HG02588 (cell line): ENCODE measurements at regions not wholly inside any gene's neighbourhood (a gene's known extent, or its start where the extent isn't known, plus 50 kb on each side); places are given as distances from the start of the nearest gene placed in this dataset.

Experiments
- ATAC-seq: cut with Tn5 transposase; IDR thresholded peaks from one replicate; pipeline ENCODE4 v1.9.1; 2021; ENCODE audit warnings: mild to moderate bottlenecking, moderate library complexity; ENCODE audit not compliant: unreplicated experiment

DNA sequence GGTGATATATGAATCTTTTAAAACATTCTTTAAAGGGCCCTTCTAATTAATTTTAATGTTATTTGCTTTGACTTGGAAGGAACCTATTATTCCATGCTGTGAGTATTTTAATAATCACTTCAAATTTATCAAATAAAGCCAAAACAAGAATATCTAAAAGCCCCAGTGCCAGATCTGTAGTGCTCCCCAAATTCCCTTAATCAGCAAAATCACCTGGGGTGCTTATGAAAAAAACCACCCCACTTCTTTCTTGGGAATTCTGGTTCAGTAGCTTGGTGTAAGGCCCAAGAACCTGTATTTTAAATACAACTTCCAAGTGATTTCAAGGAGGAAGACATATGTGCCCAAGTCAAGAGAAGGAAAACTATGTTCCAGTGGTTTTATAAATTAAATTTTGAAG is 202.4 kb upstream of the OSR1 start:
- ATAC-seq = no peak

DNA sequence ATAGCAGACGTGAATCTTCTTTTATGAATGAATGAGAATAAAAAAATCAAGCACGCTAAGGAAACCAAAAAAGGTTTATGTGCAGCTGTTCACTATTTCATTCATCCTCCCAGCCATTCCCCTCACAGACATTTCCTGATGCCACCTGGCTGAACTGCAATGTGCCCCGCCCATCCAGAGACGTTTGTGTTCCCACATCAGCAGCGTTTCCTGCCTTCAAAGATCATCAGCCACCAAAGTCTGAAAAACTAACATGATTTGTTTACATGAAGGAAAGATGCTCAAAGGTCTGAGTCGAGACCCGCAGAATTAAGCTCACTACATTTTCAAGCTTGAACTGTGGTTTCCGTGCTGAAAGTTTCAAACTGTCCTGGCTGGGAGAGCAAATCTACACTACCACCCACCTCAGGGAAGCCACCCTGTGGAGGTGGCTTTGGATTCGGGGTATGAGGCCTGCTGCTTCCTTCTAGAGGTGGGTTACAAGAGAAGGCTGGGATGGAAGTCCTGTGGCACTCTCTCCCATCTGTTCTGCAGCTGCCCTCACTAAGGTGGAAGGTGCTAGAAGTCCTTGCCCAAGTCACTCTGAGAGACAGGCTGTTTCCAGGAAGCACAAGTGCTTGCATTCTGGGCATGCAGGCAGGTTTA is 201.3 kb upstream of the OSR1 start:
- ATAC-seq = no peak

DNA sequence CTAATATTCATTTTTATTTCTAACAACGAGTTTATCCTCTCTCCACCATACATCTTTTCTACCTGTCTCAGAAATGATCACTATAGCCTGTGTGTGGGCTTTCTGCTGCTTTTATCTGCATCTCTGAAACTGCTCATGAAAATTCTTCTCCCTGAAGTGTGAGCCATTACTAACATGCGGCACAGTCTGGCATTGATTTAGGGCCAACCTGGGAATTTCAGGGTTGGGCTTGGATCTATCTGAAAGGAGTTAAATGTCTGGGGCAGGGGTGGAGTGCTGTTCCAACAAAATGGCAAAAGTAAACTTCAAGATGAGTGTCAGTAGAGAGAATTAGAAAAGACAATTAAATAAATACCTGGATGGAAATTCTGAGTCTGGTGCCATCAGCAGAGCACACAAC is 198.2 kb upstream of the OSR1 start:
- ATAC-seq = no peak

DNA sequence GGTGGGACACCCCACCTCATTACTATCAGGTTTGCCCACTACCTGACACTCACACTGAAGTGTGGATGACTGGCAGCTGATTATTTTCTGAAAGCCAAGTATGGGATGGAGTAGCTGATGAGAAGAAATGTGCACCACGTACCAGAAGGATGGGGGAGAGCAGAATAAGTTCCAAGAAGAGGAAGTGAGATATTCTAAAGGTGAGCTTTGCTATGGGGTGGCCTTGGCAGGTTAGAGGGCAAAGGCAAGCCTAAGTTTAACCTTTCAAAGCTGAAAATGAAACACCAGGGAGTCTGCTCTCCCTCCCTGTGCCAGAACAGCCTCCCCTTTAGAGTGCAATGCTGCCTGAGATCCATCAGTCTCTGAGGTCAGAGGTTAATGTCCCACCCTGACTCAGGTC is 196.1 kb upstream of the OSR1 start:
- ATAC-seq = peak; percentile 63

DNA sequence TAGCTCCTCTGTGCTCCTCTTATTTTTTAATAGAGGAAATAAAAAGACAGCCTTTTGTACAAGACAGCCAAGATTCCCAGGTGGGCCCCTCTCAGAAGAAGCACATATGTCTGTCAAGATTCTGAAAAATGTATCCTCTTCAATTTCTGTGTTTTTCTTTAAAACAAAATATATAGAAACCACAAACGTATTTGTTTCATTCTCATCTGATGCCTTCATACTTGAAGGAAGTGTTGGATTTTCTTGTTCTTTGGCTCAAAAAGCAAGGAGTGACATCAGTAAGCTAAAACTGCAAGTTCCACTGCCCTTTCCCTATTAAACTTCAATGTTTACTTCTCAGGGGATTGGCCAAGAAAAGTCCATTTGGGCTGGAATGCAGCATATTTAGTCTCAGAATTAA is 193.8 kb upstream of the OSR1 start:
- no peak for ATAC-seq

DNA sequence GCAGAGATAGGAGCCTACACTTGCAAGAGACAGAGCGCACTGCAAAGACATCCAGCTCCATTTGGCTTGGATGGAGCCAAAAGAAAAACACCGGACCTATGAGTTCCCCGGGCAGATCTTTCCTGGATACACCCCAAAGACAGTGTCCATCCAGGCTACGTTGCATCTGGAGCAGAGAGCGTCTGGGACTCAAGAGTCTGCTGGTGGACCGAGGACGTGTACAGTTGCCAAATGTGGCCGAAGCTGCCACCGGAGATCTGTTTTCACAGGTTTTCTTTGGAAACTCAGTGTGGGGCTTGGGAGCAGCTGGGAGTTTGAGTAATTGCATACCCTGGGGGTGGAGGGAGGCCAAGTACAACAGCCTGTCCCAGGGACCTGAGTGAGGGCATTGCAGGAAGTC is 192.3 kb upstream of the OSR1 start:
- no peak for ATAC-seq

DNA sequence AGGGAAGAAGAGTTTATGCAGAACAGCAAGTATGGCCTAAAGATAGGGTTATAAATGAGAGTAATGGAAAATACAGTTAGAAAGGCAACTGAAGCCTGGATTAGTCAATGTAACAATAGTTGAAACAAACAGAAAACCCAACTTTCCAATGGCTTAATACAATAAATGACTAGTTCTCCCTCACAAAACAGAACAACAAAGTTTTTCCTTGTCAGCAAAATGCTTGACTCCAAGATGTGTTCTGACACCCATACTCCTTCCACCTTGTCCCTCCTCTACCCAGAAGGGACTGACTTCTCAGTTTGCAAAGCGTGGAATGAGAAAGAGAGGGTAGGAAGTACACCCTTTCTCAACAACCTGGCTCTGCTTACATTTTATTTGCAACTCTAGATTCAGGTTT is 191.4 kb upstream of the OSR1 start:
- ATAC-seq = no peak

DNA sequence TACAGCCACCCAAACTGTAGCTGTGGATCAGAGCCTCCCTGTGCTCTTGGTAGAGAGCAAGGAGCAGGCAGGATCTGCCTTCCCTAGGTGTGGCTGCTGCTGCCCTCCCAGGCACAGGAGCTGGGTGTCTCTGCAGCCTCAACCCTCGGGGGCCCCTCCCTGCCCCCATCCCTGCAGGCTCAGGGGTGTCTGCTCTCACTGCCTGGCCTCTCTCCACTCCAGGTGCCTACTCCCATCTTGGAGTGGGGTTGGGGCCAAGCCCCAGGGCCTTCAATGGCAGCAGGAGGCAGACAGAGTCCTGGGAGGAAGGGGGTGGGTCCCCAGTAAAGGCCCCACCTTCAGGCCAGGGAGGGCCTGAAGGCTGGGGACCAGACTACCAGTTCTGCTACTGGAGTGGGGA is 189.7 kb upstream of the OSR1 start:
- no peak for ATAC-seq

DNA sequence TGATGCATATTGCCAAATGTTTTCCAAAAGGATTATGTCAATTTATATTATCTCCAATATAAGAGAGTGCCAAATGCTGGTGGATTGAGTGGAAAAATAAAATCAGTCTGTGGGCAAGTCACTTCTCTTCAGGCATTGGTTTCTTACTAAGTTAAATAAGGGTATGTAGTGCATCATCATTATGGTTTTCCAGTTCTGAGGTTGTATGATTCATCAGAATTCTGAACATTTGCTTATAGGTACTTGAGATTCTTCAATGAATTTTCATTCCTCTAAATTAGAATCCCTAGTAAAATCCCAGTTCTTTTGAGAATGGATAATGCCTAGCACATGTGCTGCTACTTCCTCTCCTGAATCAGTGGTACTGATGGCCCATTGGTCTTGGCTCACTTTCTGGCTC is 188.9 kb upstream of the OSR1 start:
- no peak for ATAC-seq

DNA sequence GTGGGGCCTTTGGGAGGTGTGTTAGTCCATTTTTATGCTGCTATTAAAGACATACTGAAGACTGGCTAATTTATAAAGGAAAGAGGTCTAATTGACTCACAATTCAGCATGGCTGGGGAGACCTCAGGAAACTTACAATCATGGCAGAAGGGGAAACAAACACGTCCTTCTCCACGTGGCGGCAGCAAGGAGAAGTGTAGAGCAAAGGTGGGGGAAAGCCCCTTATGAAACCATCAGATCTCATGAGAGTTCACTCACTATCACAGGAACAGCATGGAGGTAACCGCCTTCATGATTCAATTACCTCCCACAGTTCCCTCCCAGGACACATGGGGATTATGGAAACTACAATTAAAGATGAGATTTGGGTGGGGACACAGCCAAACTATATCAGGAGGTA is 187.1 kb upstream of the OSR1 start:
- no peak for ATAC-seq

DNA sequence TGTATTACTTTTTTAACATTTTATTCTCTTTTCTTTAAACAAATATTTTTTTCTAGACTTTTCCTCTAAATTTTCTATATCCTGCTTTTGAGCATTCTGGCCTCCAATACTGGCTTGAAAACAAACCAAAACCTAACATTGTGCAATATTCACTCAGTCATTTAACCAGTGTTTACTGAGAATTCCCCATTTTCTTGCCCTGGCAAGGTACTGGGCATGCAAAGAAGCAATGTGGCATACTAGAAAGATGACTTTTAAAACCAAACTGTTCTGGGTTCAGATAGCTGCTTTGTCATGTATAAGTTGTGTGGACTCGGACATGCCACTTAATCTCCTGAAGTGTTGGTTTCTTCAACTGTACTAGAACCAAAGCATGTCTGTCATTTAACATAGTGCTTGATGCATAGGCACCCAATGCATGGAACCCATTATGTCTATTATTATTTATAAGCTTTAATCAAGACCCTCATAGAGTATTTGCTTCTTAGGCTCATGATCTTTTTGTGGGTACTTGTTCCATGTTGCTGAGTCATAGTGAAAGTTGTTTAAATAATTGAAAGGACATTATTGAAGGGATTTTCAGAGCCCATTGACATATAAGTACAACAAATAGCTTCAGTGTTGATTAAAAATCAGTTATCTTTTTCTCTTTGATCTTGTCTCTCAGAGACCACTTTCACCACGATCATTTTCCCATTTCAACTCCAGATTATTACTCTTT is 185.4 kb upstream of the OSR1 start:
- no peak for ATAC-seq

DNA sequence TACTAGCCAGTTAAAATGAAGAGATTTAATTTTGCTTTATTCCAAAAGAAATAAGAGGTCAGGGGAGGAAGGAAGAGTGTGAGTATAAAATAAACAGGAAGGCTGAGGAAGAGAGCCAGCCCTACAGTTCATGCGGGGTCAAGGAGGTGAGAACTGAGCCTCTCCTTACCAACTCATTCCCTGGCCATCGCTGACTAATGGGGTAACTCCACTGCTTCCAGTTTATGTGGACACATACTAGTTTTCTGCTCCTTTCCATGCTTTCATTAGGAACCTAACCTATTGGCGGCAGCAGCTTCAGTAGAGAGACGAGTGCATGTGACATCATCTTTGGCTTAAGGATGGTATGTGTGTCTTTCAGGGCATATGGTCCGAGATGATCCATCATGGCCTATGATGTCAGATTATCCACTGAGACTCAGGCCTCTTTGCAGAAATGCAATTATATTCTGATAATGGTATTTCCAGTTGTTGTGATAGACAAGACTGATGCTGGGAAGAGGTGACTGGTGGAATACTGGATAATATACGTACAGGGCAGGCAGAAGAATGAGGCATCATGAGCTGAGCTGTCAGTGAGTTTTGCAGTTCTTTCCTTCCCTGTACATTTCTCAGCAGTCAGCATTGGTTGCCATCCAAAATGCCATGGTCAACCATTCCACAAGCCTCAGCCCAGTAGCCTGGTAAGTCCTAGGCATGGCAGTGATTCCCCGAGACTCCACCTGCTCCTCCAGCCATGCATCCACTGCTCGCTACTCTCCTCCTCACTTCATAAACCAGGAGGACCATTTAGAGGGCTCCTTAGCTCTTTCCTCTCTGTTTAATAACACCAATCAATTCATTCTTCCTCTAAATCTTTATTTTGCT is 184.6 kb upstream of the OSR1 start:
- no peak for ATAC-seq

DNA sequence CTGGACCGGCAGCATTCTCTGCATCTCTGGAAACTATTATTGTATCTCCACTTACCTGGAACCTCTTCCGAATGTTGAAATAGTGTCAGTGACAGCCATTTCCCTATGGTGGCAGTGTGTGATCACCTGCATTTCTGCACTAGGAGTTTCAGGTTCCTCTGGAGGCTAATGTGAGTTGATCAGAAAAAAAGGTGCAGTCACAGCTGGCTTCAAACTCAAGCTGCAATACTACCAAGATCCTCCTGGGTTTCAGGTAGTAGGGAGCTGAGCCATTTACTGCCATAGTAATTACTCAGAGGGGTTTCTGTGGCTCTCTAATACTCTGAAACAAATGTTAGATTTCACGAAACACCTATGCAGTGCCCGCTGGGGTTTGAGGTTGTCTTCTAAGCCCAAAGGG is 183.5 kb upstream of the OSR1 start:
- ATAC-seq = no peak

DNA sequence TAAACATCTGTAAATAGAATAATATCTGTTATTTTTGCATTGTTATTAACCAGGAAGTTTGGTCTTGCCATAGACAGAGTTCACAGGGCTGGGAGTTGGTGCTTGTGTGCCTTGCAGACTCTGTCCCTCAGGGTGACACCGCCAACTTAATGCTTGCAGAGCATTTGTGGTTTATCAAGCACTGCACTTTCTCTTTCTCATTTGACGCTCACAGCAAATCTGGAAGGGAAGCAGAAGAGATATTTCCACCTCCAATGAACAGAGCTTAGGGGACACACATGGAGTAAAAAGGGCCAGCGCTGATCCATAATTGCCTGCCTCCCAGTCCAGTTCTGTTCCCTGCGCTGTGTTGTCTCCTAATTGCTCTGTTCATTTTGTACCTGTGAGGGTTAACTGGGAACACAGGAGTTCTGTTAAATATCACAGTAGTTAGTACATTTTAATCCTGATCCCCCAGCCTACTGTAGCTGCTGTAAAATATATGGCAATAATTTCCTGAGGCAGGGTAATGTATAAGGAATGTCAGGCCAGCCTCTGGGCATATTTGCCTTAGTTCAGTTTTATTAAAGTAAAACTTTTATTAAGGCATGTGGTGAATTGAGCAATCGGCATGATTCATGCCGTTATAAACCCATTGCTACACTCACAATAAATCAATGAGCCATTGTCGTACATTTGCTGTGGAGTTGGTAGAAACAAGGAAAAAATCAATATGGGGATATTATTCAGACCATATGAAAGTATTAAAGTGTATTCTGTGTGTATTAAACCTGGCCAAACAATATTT is 182.5 kb upstream of the OSR1 start:
- no peak for ATAC-seq

DNA sequence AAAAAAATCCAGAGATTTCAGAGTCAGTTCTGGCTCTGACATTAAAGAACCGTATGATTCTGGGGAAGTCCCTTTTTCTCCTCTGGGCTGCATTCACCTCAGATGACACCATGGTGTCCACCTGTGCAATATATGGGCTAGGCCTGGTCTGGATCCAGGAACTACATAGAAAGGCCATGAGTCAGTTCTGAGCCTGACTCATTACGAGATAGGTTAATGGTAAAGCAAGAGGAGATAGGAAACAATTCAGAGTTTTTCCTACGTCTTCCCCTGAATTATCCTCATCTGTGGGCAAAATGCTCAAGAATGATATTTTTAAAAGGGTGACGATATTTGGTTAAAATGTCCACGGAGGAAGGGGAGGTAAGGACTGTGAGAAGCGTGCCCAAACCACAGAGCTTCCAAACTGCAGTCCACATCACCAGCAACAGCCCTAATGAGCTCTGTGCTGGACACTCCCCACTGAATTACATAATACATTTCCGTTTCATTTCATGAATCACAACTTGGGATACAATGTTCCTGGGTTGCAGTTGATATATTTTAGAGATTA is 180.1 kb upstream of the OSR1 start:
- ATAC-seq = no peak

DNA sequence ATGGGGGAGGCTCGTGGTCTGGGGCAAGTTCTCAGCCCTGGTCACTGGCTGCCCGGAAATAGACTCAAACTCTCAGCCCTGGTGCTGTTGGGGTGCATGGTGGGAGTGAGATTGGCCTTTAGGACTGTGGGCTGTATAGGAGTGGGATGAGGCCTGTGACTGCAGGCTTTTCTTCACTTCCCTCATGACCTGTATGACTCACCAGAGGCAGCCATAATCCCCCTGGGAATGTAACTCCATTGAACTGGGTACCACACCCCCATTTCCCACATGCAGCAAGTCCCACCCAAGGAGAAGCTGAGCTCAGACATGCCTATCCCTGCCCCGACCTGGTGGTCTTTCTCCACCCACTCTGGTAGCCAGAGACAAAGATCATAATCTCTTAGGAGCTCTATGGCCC is 177.7 kb upstream of the OSR1 start:
- ATAC-seq = no peak

DNA sequence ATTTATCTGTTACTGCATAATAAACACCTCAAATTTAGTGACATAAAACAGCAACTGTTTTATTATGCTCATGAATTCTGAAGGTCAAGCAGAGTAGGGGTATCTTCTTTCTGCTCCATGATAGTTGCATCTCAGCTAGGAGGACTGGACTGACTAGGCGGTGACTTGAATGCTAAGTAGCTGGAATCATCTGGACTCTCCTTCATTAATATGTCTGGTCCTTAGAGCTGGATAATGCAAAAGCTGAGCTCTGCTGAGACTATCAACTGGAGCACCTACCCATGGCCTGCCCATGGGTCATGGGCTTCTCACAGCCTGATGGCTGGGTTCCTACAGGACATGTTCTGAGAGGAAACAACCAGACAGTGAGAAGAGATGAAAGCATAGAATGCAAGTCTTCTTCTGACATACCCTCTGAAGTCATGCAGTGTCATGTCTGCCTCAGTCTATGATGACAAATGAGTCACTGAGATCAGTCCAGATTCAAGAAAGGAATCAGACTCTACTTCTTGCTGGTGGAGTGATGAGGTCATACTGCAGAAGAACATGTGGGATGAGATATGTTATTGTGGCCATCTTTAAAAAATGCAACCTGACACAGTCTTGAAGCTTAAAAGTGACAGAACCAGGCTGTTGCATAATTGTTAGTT is 174.2 kb upstream of the OSR1 start:
- no peak for ATAC-seq

DNA sequence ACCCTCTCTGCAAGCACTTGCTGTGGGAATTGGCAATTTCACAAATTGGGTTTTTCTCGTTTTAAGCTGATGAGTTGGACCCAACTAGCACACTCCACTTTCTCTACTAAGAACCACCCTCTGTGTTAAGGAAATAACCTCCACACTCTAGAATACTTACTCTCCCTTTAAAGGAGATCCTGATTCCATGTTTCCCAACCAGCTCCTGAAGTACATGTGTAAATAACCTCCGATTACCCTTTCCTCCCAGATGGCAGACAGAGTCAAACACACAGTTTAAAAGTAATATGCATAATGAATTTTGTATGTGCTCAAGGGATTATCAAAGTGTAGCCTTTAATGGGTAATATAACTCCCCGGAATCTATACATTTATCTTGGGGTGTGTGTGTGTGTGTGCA is 171.3 kb upstream of the OSR1 start:
- ATAC-seq = no peak

DNA sequence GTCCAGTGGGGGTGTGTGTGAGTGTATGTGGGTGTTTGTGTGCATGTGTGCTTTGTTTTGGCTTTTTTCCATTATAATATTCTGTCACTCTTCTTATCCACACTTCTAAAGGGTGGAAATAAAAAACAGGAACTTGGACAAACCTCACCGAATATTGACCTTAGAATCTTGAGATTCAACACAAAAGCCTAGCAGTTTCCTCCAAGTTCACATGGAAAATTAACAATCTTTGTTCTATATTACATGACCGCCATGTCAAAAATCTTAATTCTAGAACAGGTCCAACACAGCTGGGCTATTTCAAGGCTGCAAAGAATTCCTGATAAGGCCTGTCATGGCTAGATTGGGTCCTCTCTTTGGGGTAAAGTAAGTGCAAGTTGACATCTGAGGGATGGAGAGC is 169.3 kb upstream of the OSR1 start:
- no peak for ATAC-seq

DNA sequence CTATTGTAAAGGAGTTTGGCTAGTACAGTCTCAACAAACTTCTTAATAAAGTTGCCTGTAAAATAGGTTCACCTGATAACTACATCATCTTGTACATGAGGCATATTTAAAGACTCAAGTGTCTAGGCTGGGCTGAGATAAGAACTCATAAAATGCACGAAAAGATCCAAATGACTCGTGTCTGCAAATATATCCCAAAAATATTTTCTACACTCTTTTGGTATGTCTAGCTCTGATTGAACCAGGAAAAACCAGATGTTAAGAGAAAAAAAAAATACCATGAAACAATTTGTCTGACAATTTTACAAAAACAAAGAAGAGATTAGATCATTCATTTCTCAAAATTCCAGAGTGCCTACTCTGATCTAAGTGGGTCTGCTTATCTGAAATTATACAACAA is 166.9 kb upstream of the OSR1 start:
- ATAC-seq = no peak
